ENCODE measurements at regions not wholly inside any gene's neighbourhood (a gene's known extent, or its start where the extent isn't known, plus 50 kb on each side); places are given as distances from the start of the nearest gene placed in this dataset.

DNA sequence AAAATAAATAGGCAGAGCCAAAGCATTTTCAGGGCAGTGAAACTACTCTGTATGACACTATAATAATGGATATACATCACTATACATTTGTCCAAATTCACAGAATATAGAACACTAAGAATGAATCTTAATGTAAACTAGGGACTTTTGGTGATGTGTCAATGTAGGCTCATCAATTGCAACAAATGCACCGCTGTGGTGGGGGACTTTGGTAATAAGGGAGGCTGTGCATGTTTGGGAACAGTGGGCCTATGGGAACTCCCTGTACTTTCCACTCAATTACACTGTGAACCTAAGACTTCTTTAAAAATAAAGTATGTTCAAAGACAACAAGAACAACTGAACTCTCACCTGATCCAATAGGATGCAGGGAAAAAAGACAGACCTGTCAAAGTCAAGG is 220.7 kb downstream of the CMPK2 start:
- Histone ChIP-seq H3K14ac (ENCODE audit: insufficient read length) (no peak overlapping the region), H2BK20ac (ENCODE audit: low read length) (no peak overlapping the region), H3K36me3 (ENCODE audit: control insufficient read depth in 2 of 4, insufficient read depth in 4 of 4, low read length in 3 of 4) (no peaks in the 10 kb centered on the region), H2BK120ac (replicated peaks; ENCODE audit: low read depth, low read length) (no peak overlapping the region), H3K23me2 (ENCODE audit: low read depth, low read length) (no peaks in the 10 kb centered on the region), H3K4ac (replicated peaks; ENCODE audit: insufficient read length, low read depth, low read length) (no peak overlapping the region), H4K20me1 (replicated peaks in 1 of 2; ENCODE audit: control insufficient read depth in 1 of 2, insufficient read depth in 2 of 2, low read length in 2 of 2) (no peaks in the 10 kb centered on the region), H3K4me1 (replicated peaks in 1 of 4; ENCODE audit: control insufficient read depth in 3 of 4, insufficient read depth in 4 of 4, low read length in 3 of 4) (peaks cover 0 to 5% (median 2%) of the 10 kb centered on the region in 4 experiments; a peak in 3 of 7 replicates), H3K79me2 (ENCODE audit: control insufficient read depth in 1 of 2, insufficient read depth in 2 of 2, low read length in 2 of 2) (no peaks in the 10 kb centered on the region), H2BK5ac (ENCODE audit: low read depth, low read length) (no peak overlapping the region), H4K8ac (ENCODE audit: extremely low read depth, insufficient read depth, low read length) (no peak overlapping the region), H3K23ac (ENCODE audit: insufficient read length) (no peak overlapping the region), H3K79me1 (ENCODE audit: low read depth, low read length) (no peaks in the 10 kb centered on the region), H3K56ac (replicated peaks; ENCODE audit: insufficient read length, low read depth, low read length) (no peak overlapping the region), H2BK15ac (ENCODE audit: low read length) (no peak overlapping the region), H2BK12ac (ENCODE audit: low read depth, low read length) (no peak overlapping the region), H3K9ac (replicated peaks in 1 of 4; ENCODE audit: extremely low read depth in 1 of 4, low read depth in 3 of 4, low read length in 3 of 4) (no peak overlapping the region), H3K9me3 (ENCODE audit: insufficient read depth in 2 of 2, low read depth in 1 of 2, low read length in 1 of 2) (no peaks in the 10 kb centered on the region), H3K27ac (ENCODE audit: low read depth, low read length) (no peak overlapping the region), H3K4me3 (ENCODE audit: extremely low read depth in 1 of 4, insufficient read depth in 2 of 4, low read depth in 3 of 4, low read length in 4 of 4) (no peak overlapping the region), H3K4me2 (ENCODE audit: insufficient read depth in 1 of 2, low read depth in 2 of 2, low read length in 2 of 2) (no peak overlapping the region), H2AK5ac (ENCODE audit: low read depth, low read length) (no peak overlapping the region), H4K91ac (replicated peaks; ENCODE audit: insufficient read length, low read length) (no peak overlapping the region), H3K27me3 (replicated peaks in 1 of 4; ENCODE audit: control insufficient read depth in 3 of 4, extremely low read depth in 1 of 4, insufficient read depth in 3 of 4, low read length in 3 of 4) (no peaks in the 10 kb centered on the region), H2AFZ (ENCODE audit: low read length) (no peak overlapping the region), H4K5ac (ENCODE audit: insufficient read length, low read depth, low read length) (no peak overlapping the region), H3K18ac (ENCODE audit: extremely low read depth, low read length) (no peak overlapping the region)
- 88% methylated on average over 1 of the region's 1 CpG; no CpG with 5 or more reads in 1 of the 2 experiments for WGBS, 2 experiments (ENCODE audit: extremely low coverage in 1 of 2, insufficient coverage in 1 of 2, insufficient read length in 1 of 2, insufficient replicate concordance in 2 of 2, low coverage in 1 of 2, low lambda C conversion rate in 2 of 2, missing lambda C conversion rate in 1 of 2)
- FAIRE-seq (no peak), DNase-seq (ENCODE audit: low read depth in 1 of 2, low spot score in 2 of 2) (no peak)
- TF ChIP-seq PHF8 (conservative IDR thresholded peaks at IDR 0.05; ENCODE audit: low read depth, low read length) (no peak), KDM1A (IDR thresholded peaks at IDR 0.05; ENCODE audit: borderline replicate concordance, low read length) (no peak), HDAC6 (IDR thresholded peaks at IDR 0.05; ENCODE audit: low read depth, low read length) (no peak), TEAD4 (IDR thresholded peaks at IDR 0.05; ENCODE audit: low read depth, low read length) (no peak)
- TF ChIP-seq, protein P1, sequence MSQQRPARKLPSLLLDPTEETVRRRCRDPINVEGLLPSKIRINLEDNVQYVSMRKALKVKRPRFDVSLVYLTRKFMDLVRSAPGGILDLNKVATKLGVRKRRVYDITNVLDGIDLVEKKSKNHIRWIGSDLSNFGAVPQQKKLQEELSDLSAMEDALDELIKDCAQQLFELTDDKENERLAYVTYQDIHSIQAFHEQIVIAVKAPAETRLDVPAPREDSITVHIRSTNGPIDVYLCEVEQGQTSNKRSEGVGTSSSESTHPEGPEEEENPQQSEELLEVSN (IDR thresholded peaks at IDR 0.05) = no peak
- POLR2A ChIA-PET (ENCODE audit: partially characterized antibody) = no interaction called here
- CTCF ChIA-PET (ENCODE audit: partially characterized antibody) = no interaction called here

Data from H1 (cell line).